ENCODE measurements at regions not wholly inside any gene's neighbourhood (a gene's known extent, or its start where the extent isn't known, plus 50 kb on each side); places are given as distances from the start of the nearest gene placed in this dataset.
"Not testable (repeated sequence)": the region's sequence is repeated elsewhere in the genome, so short reads cannot be mapped to it uniquely, and the experiment has no call there.

- in situ Hi-C loops (cut with HindIII; ENCODE audit: low sequenced_read_pairs), result no loop called here
These were observed 111.6 kb upstream of the KLF14 start for GRCh38 chr7:130845581-130846085.

DNA sequence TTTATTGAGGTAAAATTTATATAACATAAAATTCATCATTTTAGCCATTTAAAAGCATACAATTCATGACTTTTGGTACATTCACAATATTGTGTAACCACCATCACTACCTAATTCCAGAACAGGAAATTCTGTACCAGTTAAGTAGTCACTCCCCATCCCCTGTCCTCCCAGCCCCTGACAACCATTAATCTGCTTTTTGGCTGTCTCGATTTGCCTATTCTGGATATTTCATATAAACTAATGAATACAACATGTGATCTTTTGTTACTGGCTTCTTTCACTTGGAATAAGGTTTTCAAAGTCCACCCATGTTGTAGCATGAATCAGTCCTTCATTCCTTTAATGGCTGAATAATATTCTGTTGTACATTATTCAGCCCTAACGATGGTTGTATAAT, 115.6 kb upstream of the KLF14 start:
- in situ Hi-C loops (cut with HindIII; ENCODE audit: low sequenced_read_pairs), result no loop called here

- in situ Hi-C loops (cut with HindIII; ENCODE audit: low sequenced_read_pairs), result no loop called here
These were observed 116.9 kb upstream of the KLF14 start for GRCh38 chr7:130850956-130851355.

GRCh38 chr7:130852867-130853266, 118.9 kb upstream of the KLF14 start:
- in situ Hi-C loops (cut with HindIII; ENCODE audit: low sequenced_read_pairs), result no loop called here

DNA sequence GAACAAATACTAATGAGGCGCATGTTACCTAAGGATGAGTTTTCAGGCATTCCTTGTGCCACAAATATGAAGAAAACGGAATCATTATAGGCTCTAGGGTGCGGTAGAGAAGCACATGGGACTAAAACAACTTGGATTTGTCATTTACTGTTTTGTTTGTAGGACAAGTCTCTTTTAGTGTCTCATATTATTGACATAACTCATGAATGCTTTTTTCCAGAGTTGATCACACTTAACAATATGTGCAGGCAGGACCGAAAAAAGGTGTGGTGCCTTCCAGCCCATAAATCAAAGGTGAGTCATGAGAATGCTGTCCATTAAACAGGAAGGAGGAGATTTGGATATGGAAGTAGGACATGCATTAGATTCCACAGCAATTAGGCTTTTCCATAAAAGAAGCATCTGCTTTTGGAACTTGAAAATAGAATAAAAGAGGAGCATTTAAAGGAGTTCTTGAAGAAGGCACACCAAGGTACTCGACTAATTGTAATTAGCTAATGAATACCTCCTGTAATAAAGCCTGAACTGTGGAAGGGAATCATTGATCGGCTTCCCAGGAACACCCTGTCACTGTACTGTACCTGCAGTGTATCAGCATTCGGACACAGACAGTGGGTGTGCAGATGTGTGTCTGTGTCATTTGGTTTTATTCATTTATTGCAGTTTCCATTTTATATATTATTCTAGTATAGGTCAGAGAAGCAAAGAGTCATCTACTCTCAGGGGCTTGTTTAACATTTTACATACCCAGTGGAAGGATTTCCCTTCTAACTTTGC, 119.7 kb upstream of the KLF14 start:
- in situ Hi-C loops (cut with HindIII; ENCODE audit: low sequenced_read_pairs), result no loop called here

- in situ Hi-C loops (cut with HindIII; ENCODE audit: low sequenced_read_pairs), result no loop called here
These were observed 120.5 kb upstream of the KLF14 start for GRCh38 chr7:130854481-130854880.

DNA sequence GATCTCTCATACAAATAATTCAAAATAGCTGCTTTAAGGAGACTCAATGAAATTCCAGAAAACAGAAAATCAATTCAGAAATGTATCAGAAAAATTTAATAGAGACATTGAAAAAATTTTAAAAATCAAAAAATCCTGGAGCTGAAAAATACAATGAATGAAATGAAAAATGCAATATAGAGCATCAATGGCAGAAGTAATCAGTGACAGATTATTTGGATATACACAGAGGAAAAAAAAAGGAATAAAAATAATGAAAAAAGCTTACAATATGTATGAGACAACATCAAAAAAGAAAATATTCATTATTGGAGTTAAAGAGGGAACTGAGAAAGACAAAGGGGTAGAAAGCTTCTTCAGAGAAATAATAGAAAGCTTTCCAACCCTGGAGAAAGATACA, 122.9 kb upstream of the KLF14 start:
- in situ Hi-C loops (cut with HindIII; ENCODE audit: low sequenced_read_pairs), result no loop called here

DNA sequence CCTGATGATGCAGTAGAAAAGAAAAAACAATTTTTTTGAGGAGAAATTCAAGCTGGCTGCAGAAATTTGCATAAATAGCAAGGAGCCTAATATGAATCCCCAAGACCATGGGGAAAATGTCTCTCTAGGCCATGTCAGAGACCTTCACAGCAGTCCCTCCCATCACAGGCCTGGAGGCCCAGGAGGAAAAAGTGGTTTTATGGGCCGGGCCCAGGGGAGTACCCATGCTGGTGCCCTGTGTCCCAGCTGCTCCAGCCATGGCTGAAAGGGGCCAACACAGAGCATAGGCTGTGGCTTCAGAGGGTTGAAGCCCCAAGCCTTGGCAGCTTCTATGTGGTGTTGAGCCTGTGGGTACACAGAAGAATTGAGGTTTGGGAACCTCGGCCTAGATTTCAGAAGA, 126.8 kb upstream of the KLF14 start:
- in situ Hi-C loops (cut with HindIII; ENCODE audit: low sequenced_read_pairs), result not testable (repeated sequence)

DNA sequence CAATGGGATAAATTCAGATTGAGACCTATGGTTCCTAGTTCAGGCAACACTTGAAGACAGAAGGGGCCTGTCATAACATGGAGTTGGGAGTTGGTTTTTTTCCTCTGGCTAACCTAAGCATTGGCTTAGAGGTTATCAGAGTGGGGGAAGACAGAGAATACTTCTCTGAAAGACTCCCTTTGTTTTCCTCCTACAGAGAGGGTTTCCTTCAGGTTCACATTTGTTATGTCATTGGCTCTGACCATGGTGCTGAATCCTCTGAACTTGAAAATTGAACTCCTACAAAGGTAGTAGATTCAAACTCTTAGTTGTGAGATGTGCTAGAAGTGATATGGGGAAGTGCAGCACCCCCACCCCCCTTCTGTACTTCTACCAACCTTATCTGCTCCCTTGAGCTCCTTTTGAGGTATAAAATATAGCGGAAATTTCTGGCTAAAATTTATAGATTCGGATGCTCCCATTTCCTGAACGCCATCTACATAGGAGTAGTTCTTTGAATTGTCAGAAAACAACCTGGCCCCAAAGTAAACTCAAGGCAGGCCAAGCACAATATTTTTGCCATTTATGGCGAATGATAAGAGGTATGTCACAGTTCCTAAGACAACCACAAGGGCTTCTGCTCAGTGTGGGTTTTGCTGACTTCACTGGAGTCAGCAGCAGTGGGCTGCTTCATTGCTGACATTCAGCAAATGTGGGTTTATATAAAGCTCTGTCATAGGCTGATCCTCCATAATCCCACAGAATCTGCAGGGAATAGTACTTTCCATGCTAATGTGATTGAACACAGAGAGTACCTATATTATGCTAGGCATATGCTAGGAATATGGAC, 131.6 kb upstream of the KLF14 start:
- in situ Hi-C loops (cut with HindIII; ENCODE audit: low sequenced_read_pairs), result no loop called here

GRCh38 chr7:130867039-130867438, 133.0 kb upstream of the KLF14 start:
- in situ Hi-C loops (cut with HindIII; ENCODE audit: low sequenced_read_pairs), result no loop called here

GRCh38 chr7:130867581-130868136, 133.7 kb upstream of the KLF14 start:
- in situ Hi-C loops (cut with HindIII; ENCODE audit: low sequenced_read_pairs), result no loop called here

DNA sequence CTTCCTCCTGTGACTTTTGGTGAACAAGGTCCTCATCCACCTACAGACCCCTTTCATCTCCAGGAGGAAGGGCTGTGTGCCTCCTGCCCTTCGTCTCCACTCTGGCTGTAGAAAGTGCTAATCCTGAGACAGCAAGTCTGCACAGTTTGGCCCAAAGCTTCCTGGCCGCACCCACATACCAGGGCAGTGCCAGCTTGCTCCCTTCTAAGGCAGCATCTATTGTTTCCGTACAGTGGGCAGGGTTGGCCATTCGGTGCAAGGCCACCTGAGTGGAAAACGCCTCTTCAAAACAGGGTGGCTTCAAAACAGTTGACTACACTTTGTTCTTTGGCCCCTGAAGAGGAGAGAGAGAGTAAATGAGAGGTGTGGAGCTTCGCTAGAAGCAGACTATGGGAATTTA, 134.1 kb upstream of the KLF14 start:
- in situ Hi-C loops (cut with HindIII; ENCODE audit: low sequenced_read_pairs), result no loop called here

GRCh38 chr7:130869918-130870317, 135.9 kb upstream of the KLF14 start:
- in situ Hi-C loops (cut with HindIII; ENCODE audit: low sequenced_read_pairs), result no loop called here

GRCh38 chr7:130872341-130872740, 138.3 kb upstream of the KLF14 start:
- in situ Hi-C loops (cut with HindIII; ENCODE audit: low sequenced_read_pairs), result no loop called here

DNA sequence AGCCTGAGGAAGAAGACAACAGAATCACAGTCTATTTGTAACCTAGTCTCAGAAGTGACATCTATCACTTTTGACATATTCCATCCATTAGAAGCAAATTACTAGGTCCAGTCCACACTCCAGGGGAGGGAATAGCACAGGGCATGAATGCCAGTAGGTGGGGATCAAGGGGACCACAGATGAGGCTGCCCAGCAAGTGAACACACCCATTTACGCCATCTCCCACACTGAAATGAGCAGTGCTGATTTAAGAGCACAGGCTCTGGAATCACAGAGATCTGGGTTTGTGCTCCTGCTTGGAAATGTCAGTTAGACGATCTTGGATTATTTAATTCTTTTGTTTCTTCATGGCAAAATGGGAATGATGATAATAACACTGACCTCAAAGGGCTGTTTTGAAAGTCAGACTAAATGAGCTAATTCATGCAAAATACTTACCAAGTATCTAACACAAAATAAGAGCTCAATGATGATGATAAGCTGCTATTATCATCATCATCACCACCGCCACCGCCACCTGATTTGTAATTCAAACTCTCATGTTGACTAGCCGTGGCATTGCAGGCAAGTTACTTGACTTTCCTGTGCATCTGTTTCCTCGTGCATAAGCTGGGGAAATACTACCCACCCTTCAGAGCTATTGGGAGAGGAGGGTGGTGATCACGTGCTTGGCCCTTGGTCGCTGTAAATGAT, 138.9 kb upstream of the KLF14 start:
- in situ Hi-C loops (cut with HindIII; ENCODE audit: low sequenced_read_pairs), result no loop called here

DNA sequence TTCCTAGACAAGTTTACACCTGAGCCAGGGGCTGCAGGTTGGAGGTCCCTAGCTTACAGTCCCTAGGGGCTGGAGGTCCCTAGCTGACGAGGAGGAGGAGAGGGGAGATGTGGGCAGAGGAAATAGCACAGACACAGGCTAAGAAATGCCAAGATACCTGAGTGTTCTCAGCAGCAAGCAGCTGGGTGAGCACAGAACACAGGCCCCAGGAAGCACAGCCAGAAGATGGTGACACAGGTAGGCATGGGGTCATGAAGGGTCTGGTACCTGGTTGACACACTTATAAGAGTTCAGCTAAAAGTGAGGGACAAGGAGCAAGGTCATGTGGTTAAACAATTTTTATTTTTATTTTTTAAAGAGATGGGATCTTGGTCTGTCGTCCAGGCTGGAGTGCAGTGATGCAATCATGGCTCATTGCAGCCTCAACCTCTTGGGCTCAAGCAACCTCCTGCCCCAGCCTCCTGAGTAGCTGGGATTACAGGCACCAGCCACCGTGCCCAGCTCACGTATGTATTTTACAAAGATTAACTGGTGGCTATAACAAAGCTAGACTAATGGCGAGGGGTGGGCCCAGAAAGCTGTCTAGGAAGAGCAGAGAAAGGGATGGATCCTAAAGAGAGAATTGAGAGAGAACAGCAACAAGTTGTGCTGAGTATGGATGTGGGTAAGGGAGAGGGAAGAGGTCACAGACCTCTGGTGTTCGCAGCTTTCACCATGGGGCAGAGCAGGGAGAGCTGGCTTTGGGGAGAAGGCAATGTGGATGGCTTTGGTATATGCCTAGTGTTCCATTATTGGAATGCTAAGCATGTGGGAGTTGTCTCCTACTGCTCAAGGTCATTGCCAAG, 140.3 kb upstream of the KLF14 start:
- in situ Hi-C loops (cut with HindIII; ENCODE audit: low sequenced_read_pairs), result no loop called here

DNA sequence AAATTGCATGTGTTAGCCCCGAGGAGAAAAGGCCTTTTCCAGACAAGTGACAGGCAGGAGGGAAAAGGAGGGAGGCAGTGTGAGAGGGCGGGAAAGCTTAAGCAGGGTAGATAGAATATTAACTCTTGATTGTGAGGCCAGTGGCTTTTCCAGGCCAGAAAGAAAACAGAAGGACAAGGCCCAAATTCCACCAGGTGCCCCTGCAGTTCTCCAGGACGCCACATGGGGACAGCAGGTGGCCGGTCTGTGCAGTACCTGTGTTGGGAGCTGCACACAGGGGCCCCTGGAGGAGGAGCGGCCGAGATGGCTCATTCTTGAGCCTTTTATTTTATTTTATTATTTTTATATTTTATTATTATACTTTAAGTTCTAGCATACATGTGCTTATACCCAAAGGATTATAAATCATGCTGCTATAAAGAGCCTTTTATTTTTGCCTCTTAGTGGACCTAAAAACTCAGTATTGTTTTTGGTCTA, 141.3 kb upstream of the KLF14 start:
- in situ Hi-C loops (cut with HindIII; ENCODE audit: low sequenced_read_pairs), result no loop called here

DNA sequence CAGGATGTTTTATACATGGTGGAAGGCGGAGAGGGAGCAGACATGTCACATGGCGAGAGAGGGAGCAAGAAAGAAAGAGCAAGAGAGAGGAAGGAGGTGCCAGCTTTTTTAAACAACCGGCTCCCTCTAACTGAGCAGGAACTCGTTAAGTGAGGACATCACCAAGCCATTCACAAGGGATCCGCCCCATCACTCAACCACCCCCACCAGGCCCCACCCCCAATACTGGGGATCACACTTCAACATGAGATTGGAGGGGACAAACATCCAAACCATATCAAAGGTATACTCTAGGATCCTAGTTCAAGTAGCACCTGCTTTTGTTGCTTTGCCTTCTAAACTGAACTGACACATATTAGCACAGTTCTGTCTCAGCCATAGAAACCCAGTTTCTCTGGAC, 141.9 kb upstream of the KLF14 start:
- in situ Hi-C loops (cut with HindIII; ENCODE audit: low sequenced_read_pairs), result no loop called here

DNA sequence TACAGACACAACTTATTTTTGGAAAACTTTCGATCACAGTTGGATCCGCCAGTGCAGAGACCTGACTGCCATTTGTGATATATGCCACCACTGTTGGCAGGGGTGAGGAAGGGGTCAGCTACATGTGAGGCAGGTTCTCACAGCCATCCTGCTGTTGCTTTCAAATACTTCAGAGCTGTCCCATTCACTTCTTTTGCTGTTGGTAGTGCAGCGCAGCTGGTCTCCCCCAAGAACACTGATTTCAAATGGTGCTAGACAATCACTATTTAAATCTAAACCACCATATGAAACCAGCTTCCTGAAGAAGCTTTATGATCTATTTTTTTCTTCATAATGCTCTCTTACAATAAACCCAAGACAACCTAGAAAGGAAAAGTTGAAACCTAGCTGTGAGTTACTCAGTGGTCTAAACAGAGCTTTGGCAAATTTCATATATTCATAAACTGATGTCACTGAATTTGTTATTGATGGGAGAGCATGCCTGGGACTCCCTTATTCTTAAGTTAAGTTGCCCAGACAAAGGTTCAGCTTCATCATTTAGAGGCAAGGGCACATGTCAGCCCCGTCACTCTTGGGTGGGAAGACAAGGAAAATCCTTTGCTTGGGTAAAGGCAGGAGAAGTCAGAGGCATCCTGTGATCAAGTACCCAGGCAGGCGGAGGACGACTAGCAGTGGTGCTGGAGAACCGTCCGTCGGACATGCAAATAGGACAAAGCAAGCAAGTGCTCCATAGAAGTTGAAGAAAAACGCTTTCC, 143.4 kb upstream of the KLF14 start:
- in situ Hi-C loops (cut with HindIII; ENCODE audit: low sequenced_read_pairs), result no loop called here

DNA sequence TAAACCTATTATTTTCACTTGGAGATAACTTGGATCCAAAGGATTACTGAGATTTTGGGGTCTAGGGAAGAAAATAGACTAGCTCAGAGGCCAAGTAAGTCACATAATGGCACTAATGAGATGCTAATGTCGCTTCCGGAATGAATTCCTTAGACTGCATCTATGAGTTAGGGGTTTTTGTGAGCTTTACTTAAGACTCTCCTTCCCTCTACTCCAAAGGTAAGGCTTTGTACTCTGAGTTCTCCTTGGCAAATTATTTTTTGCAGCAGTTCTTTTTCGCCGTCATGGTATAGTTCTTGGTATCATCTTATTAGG, 143.9 kb upstream of the KLF14 start:
- in situ Hi-C loops (cut with HindIII; ENCODE audit: low sequenced_read_pairs), result no loop called here

Measured in endothelial cell of hepatic sinusoid (primary cell).